ENCODE measurements at regions not wholly inside any gene's neighbourhood (a gene's known extent, or its start where the extent isn't known, plus 50 kb on each side); places are given as distances from the start of the nearest gene placed in this dataset.

GRCh38 chr9:115498303-115498702 lies 380.3 kb upstream of the TNC start:
- no peak for TF ChIP-seq GATA2 (IDR thresholded peaks at IDR 0.05; ENCODE audit: low read depth, low read length)
- no peak for TF ChIP-seq GATA3 (IDR thresholded peaks at IDR 0.05; ENCODE audit: low read depth, low read length)

Data from SH-SY5Y (cell line).